OCI-LY1 (cell line): ENCODE measurements at regions not wholly inside any gene's neighbourhood (a gene's known extent, or its start where the extent isn't known, plus 50 kb on each side); places are given as distances from the start of the nearest gene placed in this dataset.

Experiments used
- EZH2 ChIP-seq: fragments of 200-600 bp; sonication (generic), shearing (Covaris generic); IDR thresholded peaks from 2 replicates; pipeline ENCODE4 v1.8.0; 2017; ENCODE audit warnings: borderline replicate concordance, mixed run types, mild to moderate bottlenecking, antibody characterized with exemption, low read length, moderate library complexity, mixed read lengths
- TF ChIP-seq, protein P1 (sequence below): fragments of 200-600 bp; sonication (generic), shearing (Covaris generic); IDR thresholded peaks from 2 replicates; pipeline ENCODE4 v1.5.1; 2017; ENCODE audit warnings: mild to moderate bottlenecking, antibody characterized with exemption, low read length, moderate library complexity, mixed read lengths

DNA sequence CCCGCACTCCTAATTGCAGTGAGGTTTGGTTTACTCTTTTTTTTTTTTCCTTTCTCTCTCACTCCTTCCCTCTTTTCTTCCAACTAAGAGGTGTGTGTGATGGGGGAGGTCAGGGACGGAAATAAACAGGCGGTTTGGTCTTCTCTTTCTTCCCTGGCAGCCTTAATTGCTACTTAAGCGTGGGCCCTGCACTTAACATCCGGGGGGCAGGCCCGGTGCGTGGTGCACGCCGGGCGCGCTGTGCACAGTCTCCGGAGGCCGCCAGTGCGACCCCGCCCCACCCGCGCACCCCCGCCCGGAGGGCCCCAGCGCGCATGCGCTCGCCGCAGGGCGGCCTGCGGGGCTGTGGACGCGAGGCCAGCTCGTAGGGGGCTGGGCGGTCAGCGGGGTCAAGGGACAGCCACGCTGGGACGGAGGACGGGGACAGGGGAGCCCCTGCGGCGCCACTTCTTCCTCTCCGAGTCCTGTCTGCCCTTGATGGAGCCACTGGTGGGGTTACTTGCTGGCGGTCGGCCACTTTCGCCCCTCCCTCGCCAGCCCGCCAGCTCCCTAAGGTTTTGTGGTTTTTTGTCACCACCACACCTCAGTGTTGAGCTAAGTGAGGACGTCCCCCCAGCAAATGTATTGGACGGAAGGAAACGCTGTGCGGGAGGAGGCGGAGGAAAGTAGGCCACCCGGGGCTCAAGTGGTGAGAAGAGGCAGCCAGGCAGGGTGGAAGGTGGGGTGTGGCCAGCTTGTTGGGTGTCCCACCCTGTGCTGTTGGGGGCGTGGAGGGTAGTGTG is 120.9 kb downstream of the MRM1 start:
- TF ChIP-seq, protein P1, sequence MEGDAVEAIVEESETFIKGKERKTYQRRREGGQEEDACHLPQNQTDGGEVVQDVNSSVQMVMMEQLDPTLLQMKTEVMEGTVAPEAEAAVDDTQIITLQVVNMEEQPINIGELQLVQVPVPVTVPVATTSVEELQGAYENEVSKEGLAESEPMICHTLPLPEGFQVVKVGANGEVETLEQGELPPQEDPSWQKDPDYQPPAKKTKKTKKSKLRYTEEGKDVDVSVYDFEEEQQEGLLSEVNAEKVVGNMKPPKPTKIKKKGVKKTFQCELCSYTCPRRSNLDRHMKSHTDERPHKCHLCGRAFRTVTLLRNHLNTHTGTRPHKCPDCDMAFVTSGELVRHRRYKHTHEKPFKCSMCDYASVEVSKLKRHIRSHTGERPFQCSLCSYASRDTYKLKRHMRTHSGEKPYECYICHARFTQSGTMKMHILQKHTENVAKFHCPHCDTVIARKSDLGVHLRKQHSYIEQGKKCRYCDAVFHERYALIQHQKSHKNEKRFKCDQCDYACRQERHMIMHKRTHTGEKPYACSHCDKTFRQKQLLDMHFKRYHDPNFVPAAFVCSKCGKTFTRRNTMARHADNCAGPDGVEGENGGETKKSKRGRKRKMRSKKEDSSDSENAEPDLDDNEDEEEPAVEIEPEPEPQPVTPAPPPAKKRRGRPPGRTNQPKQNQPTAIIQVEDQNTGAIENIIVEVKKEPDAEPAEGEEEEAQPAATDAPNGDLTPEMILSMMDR: no peak
- no peak for TF ChIP-seq EZH2
